HCT116 (cell line): ENCODE measurements at regions not wholly inside any gene's neighbourhood (a gene's known extent, or its start where the extent isn't known, plus 50 kb on each side); places are given as distances from the start of the nearest gene placed in this dataset.

Source experiments
- ATAC-seq: fragments of 200-7000 bp; cut with Tn5 transposase; 2 replicates; pipeline ENCODE4 v1.9.1; 2020; ENCODE audit warnings: mild to moderate bottlenecking, moderate library complexity
- BruUV-seq: library from RNA; stranded (reverse); fragments of 400-500 nt; replicated peaks from 2 replicates; lab custom pipeline; 2021; lab: Mats Ljungman, UMichigan
- CTCF ChIA-PET: fragments of 300-600 bp; sonication (Branson Sonifier 250); formaldehyde crosslinking; loops from one replicate; lab custom pipeline; 2021; ENCODE audit warnings: antibody characterized with exemption; lab: Charles Lee
- POLR2A ChIA-PET: fragments of 300-600, 350-600 bp; sonication (Branson Sonifier 250); formaldehyde crosslinking; loops from one replicate; lab custom pipeline; 2021; ENCODE audit warnings: antibody characterized with exemption; lab: Charles Lee
- RAD21 ChIA-PET, 2 experiments: fragments of 300-600 bp; sonication (Branson Sonifier 250); formaldehyde crosslinking; loops; one replicate each; lab custom pipeline; 2023; ENCODE audit warnings: low total read pairs in 2 of 2; ENCODE audit not compliant: uncharacterized antibody in 2 of 2, unreplicated experiment in 2 of 2, low non-redundant PET in 1 of 2; lab: Charles Lee
- DNase-seq: peaks from one replicate; pipeline ENCODE4 v3.0.0-alpha.2; 2010; ENCODE audit warnings: low read depth, low spot score
- H2AFZ ChIP-seq: fragments of 200-600 bp; shearing (Covaris generic), sonication (generic); 2 replicates; pipeline ENCODE4 v1.6.1; 2017; ENCODE audit warnings: low read depth, mixed run types, mixed read lengths, antibody characterized with exemption, low read length; ENCODE audit not compliant: poor library complexity, severe bottlenecking
- H3K27ac ChIP-seq: 2 replicates; pipeline ENCODE4 v1.5.1; 2012; ENCODE audit warnings: low read depth, low read length
- H3K27me3 ChIP-seq: fragments of 200-600 bp; sonication (generic); 2 replicates; pipeline ENCODE4 v1.6.1; 2016; ENCODE audit warnings: mixed run types, low read length, mixed read lengths; ENCODE audit not compliant: insufficient read depth
- H3K36me3 ChIP-seq, 2 experiments: fragments of 200-500 bp in 1 of 2; fragments of 200-600 bp in 1 of 2; sonication (Bioruptor generic) in 1 of 2; sonication (generic) in 1 of 2; 2 replicates each; pipeline versions ENCODE4 v1.5.1 to v1.6.1; 2014 to 2016; ENCODE audit warnings: low read length in 2 of 2, inconsistent platforms in 1 of 2, mixed read lengths in 1 of 2, mixed run types in 1 of 2; ENCODE audit not compliant: insufficient read depth in 2 of 2, control insufficient read depth in 1 of 2
- H3K4me1 ChIP-seq, 2 experiments: fragments of 200-600 bp in 1 of 2; sonication (generic) in 1 of 2; 2 replicates each; pipeline versions ENCODE4 v1.5.1 to v1.6.1; 2012 to 2017; ENCODE audit warnings: low read length in 2 of 2, inconsistent platforms in 1 of 2, mild to moderate bottlenecking in 1 of 2, mixed read lengths in 1 of 2, mixed run types in 1 of 2, moderate library complexity in 1 of 2; ENCODE audit not compliant: insufficient read depth in 2 of 2, control insufficient read depth in 1 of 2
- H3K4me2 ChIP-seq: fragments of 200-600 bp; sonication (generic); 2 replicates; pipeline ENCODE4 v1.6.1; 2017; ENCODE audit warnings: mixed run types, low read length, mixed read lengths
- H3K4me3 ChIP-seq, 2 experiments: fragments of 200-600 bp in 1 of 2; sonication (generic) in 1 of 2; replicated peaks in 1 of 2; 2 replicates each; pipeline ENCODE4 v1.5.1; 2011 to 2016; ENCODE audit warnings: low read length in 2 of 2, control low read depth in 1 of 2, low read depth in 1 of 2, mild to moderate bottlenecking in 1 of 2, mixed read lengths in 1 of 2, mixed run types in 1 of 2
- H3K79me2 ChIP-seq: fragments of 200-600 bp; sonication (generic); 2 replicates; pipeline ENCODE4 v1.6.1; 2017; ENCODE audit warnings: mild to moderate bottlenecking, mixed run types, low read length, moderate library complexity, mixed read lengths; ENCODE audit not compliant: insufficient read depth
- H3K9ac ChIP-seq: fragments of 200-600 bp; sonication (generic); 2 replicates; pipeline ENCODE4 v1.6.1; 2016; ENCODE audit warnings: low read length, mixed read lengths
- H3K9me2 ChIP-seq: fragments of 200-600 bp; sonication (generic), shearing (Covaris generic); 2 replicates; pipeline ENCODE4 v1.6.1; 2017; ENCODE audit warnings: mixed run types, mild to moderate bottlenecking, moderate library complexity; ENCODE audit not compliant: insufficient read depth
- H3K9me3 ChIP-seq, 2 experiments: fragments of 200-500 bp in 1 of 2; fragments of 200-600 bp in 1 of 2; sonication (Bioruptor generic) in 1 of 2; sonication (generic) in 1 of 2; 2 replicates each; pipeline ENCODE4 v1.6.1; 2014 to 2017; ENCODE audit warnings: low read length in 2 of 2, mixed read lengths in 2 of 2, inconsistent platforms in 1 of 2, low read depth in 1 of 2, mild to moderate bottlenecking in 1 of 2, mixed run types in 1 of 2, moderate library complexity in 1 of 2; ENCODE audit not compliant: control insufficient read depth in 1 of 2, insufficient read depth in 1 of 2
- H4K20me1 ChIP-seq: fragments of 200-600 bp; sonication (generic), shearing (Covaris generic); 2 replicates; pipeline ENCODE4 v1.6.1; 2017; ENCODE audit warnings: mixed run types, mild to moderate bottlenecking, moderate library complexity; ENCODE audit not compliant: insufficient read depth
- ATF3 ChIP-seq: IDR thresholded peaks from 2 replicates; pipeline ENCODE4 v1.6.1; 2012
- CBX3 ChIP-seq: IDR thresholded peaks from 2 replicates; pipeline ENCODE4 v1.6.1; 2012; ENCODE audit warnings: low read depth
- CEBPB ChIP-seq: IDR thresholded peaks from 2 replicates; pipeline ENCODE4 v1.6.1; 2012; ENCODE audit warnings: low read depth
- CTCF ChIP-seq, 3 experiments: fragments of 200-600 bp in 1 of 3; sonication (generic) in 1 of 3; IDR thresholded peaks in 2 of 3; conservative IDR thresholded peaks in 1 of 3; 2 replicates each; pipeline ENCODE4 v1.5.1; 2012 to 2017; ENCODE audit warnings: low read depth in 2 of 3, low read length in 2 of 3, antibody characterized with exemption in 1 of 3, borderline replicate concordance in 1 of 3, control low read depth in 1 of 3, mild to moderate bottlenecking in 1 of 3, mixed read lengths in 1 of 3, mixed run types in 1 of 3, moderate library complexity in 1 of 3; ENCODE audit not compliant: insufficient read depth in 1 of 3
- ELF1 ChIP-seq: IDR thresholded peaks from 2 replicates; pipeline ENCODE4 v1.6.1; 2012; ENCODE audit warnings: low read depth, borderline replicate concordance
- EZH2phosphoT487 ChIP-seq: fragments of 200-600 bp; IDR thresholded peaks from 2 replicates; pipeline ENCODE4 v1.6.1; 2018; ENCODE audit warnings: antibody characterized with exemption, borderline replicate concordance
- FOSL1 ChIP-seq: IDR thresholded peaks from 2 replicates; pipeline ENCODE4 v1.6.1; 2012; ENCODE audit warnings: low read depth
- POLR2A ChIP-seq: IDR thresholded peaks from 2 replicates; pipeline ENCODE4 v1.7.0; 2011; ENCODE audit warnings: borderline replicate concordance; ENCODE audit not compliant: insufficient read depth, insufficient read length; ENCODE audit errors: extremely low read depth
- POLR2AphosphoS5 ChIP-seq: IDR thresholded peaks from 2 replicates; pipeline ENCODE4 v1.6.1; 2011; ENCODE audit warnings: mild to moderate bottlenecking, low read depth, low read length, moderate library complexity
- REST ChIP-seq: IDR thresholded peaks from 2 replicates; pipeline ENCODE4 v1.6.1; 2012; ENCODE audit warnings: low read depth
- SRF ChIP-seq: IDR thresholded peaks from 2 replicates; pipeline ENCODE4 v1.6.1; 2012; ENCODE audit warnings: low read depth
- ZFX ChIP-seq: fragments of 450-650 bp; IDR thresholded peaks from 2 replicates; pipeline ENCODE4 v1.6.1; 2017
- intact Hi-C: fragments of 100-400 bp; cut with micrococcal nuclease; formaldehyde crosslinking; loops from 2 replicates; pipeline ENCODE4 v1.10.0; 2022

- no peak for TF ChIP-seq EZH2phosphoT487
- no peak for TF ChIP-seq CTCF (IDR thresholded peaks at IDR 0.05 in 2 of 3, conservative IDR thresholded peaks at IDR 0.05 in 1 of 3; ENCODE audit: borderline replicate concordance in 1 of 3, insufficient read depth in 1 of 3, low read depth in 2 of 3, low read length in 2 of 3)
- TF ChIP-seq CBX3, result no peak
- TF ChIP-seq POLR2A, result no peak
- no peak for TF ChIP-seq ZFX
- TF ChIP-seq CEBPB, result no peak
- TF ChIP-seq, all 23 proteins: peak for 0
Measured at GRCh38 chr14:84458881-84459280, 1071.1 kb upstream of the FLRT2 start (continued).

- Histone ChIP-seq H2AFZ (no peak overlapping the region), H3K4me1 (no peaks in the 10 kb centered on the region), H3K4me2 (no peak overlapping the region), H3K4me3 (no peak overlapping the region), H3K79me2 (no peaks in the 10 kb centered on the region), H3K9ac (no peak overlapping the region), H4K20me1 (no peaks in the 10 kb centered on the region; the same call in 1 of the 2 replicates), H3K27ac (no peak overlapping the region), H3K27me3 (no peaks in the 10 kb centered on the region), H3K9me2 (no peaks in the 10 kb centered on the region), H3K36me3 (no peaks in the 10 kb centered on the region), H3K9me3 (peaks cover 8 to 16% of the 10 kb centered on the region in 2 experiments; a peak in 2 of 4 replicates)
- DNase-seq (no peak), ATAC-seq (no peak)
- ChIA-PET POLR2A (no interaction called here), CTCF (no interaction called here), RAD21 (no interaction called here)
- BruUV-seq, result no TSS peak
- intact Hi-C loops, result no loop called here
- TF ChIP-seq POLR2A, result no peak
- TF ChIP-seq ATF3, result no peak
- no peak for TF ChIP-seq FOSL1
- TF ChIP-seq SRF, result no peak
- no peak for TF ChIP-seq POLR2AphosphoS5
- TF ChIP-seq ELF1, result no peak
- no peak for TF ChIP-seq REST
- TF ChIP-seq CBX3, result no peak
- TF ChIP-seq ZFX, result no peak
Measured at GRCh38 chr14:84465880-84466279, 1064.1 kb upstream of the FLRT2 start.
